ENCODE measurements at regions not wholly inside any gene's neighbourhood (a gene's known extent, or its start where the extent isn't known, plus 50 kb on each side); places are given as distances from the start of the nearest gene placed in this dataset.

DNA sequence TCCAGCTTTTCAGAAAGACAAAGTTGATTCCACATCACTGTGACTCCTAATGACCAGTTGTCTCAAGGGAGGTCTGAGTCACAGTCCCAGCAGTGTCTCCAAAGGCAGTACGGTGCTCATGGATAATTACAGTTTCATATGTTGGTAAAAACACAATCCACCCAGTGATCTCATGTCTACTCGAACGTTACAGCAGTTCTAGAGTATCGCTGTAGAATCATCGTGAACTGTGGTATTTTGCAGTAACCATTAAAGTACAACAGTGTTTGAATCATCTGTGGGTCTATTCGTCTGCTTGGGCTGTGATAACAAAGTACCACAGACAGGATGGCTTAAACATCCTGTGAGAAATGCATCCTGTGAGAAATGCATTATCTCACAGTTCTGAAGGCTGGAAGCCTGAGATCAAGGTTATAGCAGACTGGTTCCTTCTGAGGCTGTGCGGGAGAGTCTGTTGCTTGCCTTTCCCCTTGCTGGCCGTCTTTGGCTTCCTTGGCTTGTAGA lies 121.1 kb upstream of the SORBS2 start:
- no peak for TF ChIP-seq EP300 (IDR thresholded peaks at IDR 0.05)
- TF ChIP-seq, protein P1, sequence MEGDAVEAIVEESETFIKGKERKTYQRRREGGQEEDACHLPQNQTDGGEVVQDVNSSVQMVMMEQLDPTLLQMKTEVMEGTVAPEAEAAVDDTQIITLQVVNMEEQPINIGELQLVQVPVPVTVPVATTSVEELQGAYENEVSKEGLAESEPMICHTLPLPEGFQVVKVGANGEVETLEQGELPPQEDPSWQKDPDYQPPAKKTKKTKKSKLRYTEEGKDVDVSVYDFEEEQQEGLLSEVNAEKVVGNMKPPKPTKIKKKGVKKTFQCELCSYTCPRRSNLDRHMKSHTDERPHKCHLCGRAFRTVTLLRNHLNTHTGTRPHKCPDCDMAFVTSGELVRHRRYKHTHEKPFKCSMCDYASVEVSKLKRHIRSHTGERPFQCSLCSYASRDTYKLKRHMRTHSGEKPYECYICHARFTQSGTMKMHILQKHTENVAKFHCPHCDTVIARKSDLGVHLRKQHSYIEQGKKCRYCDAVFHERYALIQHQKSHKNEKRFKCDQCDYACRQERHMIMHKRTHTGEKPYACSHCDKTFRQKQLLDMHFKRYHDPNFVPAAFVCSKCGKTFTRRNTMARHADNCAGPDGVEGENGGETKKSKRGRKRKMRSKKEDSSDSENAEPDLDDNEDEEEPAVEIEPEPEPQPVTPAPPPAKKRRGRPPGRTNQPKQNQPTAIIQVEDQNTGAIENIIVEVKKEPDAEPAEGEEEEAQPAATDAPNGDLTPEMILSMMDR (IDR thresholded peaks at IDR 0.05), result no peak

All from ovary (tissue), 3 donors.